ENCODE measurements at regions not wholly inside any gene's neighbourhood (a gene's known extent, or its start where the extent isn't known, plus 50 kb on each side); places are given as distances from the start of the nearest gene placed in this dataset.

DNA sequence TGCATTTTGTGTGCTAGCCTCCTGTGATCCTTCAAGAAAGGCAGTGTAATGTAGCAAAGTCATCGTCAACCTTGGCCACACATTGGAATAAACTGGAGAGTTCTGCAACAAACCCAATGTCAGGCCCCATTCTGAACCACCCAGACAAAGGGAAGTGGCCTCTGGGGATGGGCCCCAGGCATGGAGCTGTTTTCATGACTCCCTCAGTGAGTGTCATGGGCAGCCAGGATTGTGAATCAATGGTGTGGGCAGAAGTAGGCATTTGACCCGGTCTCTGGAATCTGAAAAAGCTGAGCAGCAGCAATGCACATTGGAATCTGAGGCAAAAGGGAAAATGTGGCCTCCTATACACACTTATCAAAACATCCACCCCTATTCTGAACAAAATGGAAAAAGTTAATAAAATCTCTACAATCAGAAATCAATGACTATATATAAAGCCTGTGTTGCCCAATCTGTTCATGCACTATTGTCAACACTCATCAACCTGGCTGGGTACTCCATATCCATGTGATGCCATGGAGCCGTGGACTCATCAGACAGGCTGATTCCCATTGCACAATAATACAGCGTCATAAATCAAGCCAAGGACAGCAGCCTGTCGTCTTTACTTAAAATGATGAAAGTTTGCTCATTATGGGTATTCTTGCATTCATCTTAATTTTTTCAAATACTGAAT is 134.9 kb upstream of the STMND1 start:
- H3K79me2 ChIP-seq (ENCODE audit: control insufficient read depth, insufficient read depth, low read length) = no peaks in the 10 kb centered on the region
- H3K27me3 ChIP-seq (ENCODE audit: control insufficient read depth in 2 of 2, insufficient read depth in 2 of 2, low read length in 2 of 2) = peaks cover 0 to 9% of the 10 kb centered on the region in 2 experiments; a peak in 2 of 5 replicates
- no peaks in the 10 kb centered on the region for H4K20me1 ChIP-seq (replicated peaks; ENCODE audit: control insufficient read depth, insufficient read depth, low read length)
- no peaks in the 10 kb centered on the region for H3K9me3 ChIP-seq (replicated peaks; ENCODE audit: control insufficient read depth, insufficient read depth, low read depth, low read length)
- no peaks in the 10 kb centered on the region for H3K4me1 ChIP-seq (replicated peaks in 1 of 2; ENCODE audit: control insufficient read depth in 2 of 2, insufficient read depth in 2 of 2, low read length in 2 of 2)
- H3K9ac ChIP-seq (ENCODE audit: insufficient read depth in 1 of 2, low read depth in 2 of 2, low read length in 2 of 2) = no peak overlapping the region
- POLR2A ChIA-PET = interaction anchor here (2.3 kb wide), 1 partner anchor 12 kb away, joined by 9 read pairs; no protein-coding TSS in a partner anchor
- BruUV-seq (replicated peaks) = no TSS peak
- FAIRE-seq = no peak
- no peak for DNase-seq (ENCODE audit: extremely low read depth in 1 of 4, low spot score in 3 of 4)
- in situ Hi-C loops (cut with MboI) (no loop called here), intact Hi-C loops (cut with micrococcal nuclease) (loop anchor here (5.0 to 10.0 kb wide), 3 partner anchors 202 to 635 kb away; partner anchors contain the start of gene ATXN1)
- no peak overlapping the region for H3K4me2 ChIP-seq (ENCODE audit: insufficient read depth, low read length)
- CTCF ChIA-PET (ENCODE audit: low intra/inter-chr PET ratio) = no interaction called here
- no peak overlapping the region for H3K4me3 ChIP-seq
- ATAC-seq = no peak
- H3K9me1 ChIP-seq (ENCODE audit: control insufficient read depth, insufficient read depth, low read length) = no peaks in the 10 kb centered on the region
- H3K36me3 ChIP-seq (ENCODE audit: control insufficient read depth, insufficient read depth, low read length) = no peaks in the 10 kb centered on the region
- H3K27ac ChIP-seq (ENCODE audit: extremely low read depth, low read depth, low read length) = no peak overlapping the region
- 0% methylated on average over 5 of the region's 5 CpGs for WGBS (ENCODE audit: insufficient coverage, low coverage, missing lambda C conversion rate)
- H2AFZ ChIP-seq (ENCODE audit: low read depth, low read length) = no peak overlapping the region
- no peak for TF ChIP-seq SMAD3 (CRISPR knock-in tag; conservative IDR thresholded peaks at IDR 0.05)
- no peak for TF ChIP-seq POLR3G (IDR thresholded peaks at IDR 0.05; ENCODE audit: extremely low read depth, insufficient read length, insufficient replicate concordance)
- TF ChIP-seq RAD21 (CRISPR knock-in tag; conservative IDR thresholded peaks at IDR 0.05 in 1 of 2, IDR thresholded peaks at IDR 0.05 in 1 of 2) = no peak
- TF ChIP-seq CEBPG (CRISPR knock-in tag; IDR thresholded peaks at IDR 0.05) = no peak
- TF ChIP-seq CEBPG (tag; conservative IDR thresholded peaks at IDR 0.05 in 1 of 2, IDR thresholded peaks at IDR 0.05 in 1 of 2) = peak; percentile 70 to 76
- peak; percentile 76 for TF ChIP-seq MEIS2 (IDR thresholded peaks at IDR 0.05; ENCODE audit: partially characterized antibody)
- TF ChIP-seq, protein P1, sequence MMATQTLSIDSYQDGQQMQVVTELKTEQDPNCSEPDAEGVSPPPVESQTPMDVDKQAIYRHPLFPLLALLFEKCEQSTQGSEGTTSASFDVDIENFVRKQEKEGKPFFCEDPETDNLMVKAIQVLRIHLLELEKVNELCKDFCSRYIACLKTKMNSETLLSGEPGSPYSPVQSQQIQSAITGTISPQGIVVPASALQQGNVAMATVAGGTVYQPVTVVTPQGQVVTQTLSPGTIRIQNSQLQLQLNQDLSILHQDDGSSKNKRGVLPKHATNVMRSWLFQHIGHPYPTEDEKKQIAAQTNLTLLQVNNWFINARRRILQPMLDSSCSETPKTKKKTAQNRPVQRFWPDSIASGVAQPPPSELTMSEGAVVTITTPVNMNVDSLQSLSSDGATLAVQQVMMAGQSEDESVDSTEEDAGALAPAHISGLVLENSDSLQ (IDR thresholded peaks at IDR 0.05) = peak; percentile 84
- TF ChIP-seq GATAD2A (IDR thresholded peaks at IDR 0.05) = no peak
- peak; percentile 92 for TF ChIP-seq CEBPB (tag; IDR thresholded peaks at IDR 0.05)
- TF ChIP-seq NR2C2 (CRISPR knock-in tag; IDR thresholded peaks at IDR 0.05) = no peak
- no peak for TF ChIP-seq NR2C2 (tag; IDR thresholded peaks at IDR 0.05)
- TF ChIP-seq PATZ1 (CRISPR knock-in tag; IDR thresholded peaks at IDR 0.05; ENCODE audit: borderline replicate concordance) = no peak
- TF ChIP-seq, protein P2, sequence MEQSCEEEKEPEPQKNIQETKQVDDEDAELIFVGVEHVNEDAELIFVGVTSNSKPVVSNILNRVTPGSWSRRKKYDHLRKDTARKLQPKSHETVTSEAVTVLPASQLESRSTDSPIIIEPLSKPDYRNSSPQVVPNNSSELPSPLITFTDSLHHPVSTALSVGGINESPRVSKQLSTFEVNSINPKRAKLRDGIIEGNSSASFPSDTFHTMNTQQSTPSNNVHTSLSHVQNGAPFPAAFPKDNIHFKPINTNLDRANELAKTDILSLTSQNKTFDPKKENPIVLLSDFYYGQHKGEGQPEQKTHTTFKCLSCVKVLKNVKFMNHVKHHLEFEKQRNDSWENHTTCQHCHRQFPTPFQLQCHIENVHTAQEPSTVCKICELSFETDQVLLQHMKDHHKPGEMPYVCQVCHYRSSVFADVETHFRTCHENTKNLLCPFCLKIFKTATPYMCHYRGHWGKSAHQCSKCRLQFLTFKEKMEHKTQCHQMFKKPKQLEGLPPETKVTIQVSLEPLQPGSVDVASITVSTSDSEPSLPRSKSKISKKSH (CRISPR knock-in tag; IDR thresholded peaks at IDR 0.05) = no peak
- no peak for TF ChIP-seq SAP30 (IDR thresholded peaks at IDR 0.05; ENCODE audit: borderline replicate concordance, insufficient read depth, low read depth, low read length, poor library complexity, severe bottlenecking)
- TF ChIP-seq ETS1 (conservative IDR thresholded peaks at IDR 0.05; ENCODE audit: control insufficient read depth, low read depth, low read length) = no peak

Data from K562 (cell line).